ENCODE measurements at regions not wholly inside any gene's neighbourhood (a gene's known extent, or its start where the extent isn't known, plus 50 kb on each side); places are given as distances from the start of the nearest gene placed in this dataset.

DNA sequence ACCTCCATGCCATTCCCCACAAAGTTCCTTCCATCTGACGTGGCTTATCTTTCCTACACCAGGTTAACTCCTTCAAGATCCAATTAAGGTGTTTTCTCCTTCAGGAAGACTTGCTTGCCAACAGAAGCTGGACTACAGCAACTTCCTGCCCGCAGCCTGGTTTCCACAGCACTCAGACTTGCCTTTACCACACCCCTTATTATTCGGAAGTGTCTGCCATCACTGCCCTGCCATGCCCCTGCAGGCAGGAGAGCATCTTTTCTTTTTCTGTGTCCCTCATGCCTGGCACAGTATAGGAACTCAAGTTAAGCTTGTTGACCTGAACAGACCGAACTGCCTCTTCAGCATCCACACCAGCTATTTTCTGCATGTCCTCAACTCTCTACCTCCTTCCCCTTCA, 168.0 kb downstream of the FOXO1 start:
- no peak for TF ChIP-seq POLR2A (IDR thresholded peaks at IDR 0.05)
- TF ChIP-seq, protein P1, sequence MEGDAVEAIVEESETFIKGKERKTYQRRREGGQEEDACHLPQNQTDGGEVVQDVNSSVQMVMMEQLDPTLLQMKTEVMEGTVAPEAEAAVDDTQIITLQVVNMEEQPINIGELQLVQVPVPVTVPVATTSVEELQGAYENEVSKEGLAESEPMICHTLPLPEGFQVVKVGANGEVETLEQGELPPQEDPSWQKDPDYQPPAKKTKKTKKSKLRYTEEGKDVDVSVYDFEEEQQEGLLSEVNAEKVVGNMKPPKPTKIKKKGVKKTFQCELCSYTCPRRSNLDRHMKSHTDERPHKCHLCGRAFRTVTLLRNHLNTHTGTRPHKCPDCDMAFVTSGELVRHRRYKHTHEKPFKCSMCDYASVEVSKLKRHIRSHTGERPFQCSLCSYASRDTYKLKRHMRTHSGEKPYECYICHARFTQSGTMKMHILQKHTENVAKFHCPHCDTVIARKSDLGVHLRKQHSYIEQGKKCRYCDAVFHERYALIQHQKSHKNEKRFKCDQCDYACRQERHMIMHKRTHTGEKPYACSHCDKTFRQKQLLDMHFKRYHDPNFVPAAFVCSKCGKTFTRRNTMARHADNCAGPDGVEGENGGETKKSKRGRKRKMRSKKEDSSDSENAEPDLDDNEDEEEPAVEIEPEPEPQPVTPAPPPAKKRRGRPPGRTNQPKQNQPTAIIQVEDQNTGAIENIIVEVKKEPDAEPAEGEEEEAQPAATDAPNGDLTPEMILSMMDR (IDR thresholded peaks at IDR 0.05), result no peak
